ENCODE measurements at regions not wholly inside any gene's neighbourhood (a gene's known extent, or its start where the extent isn't known, plus 50 kb on each side); places are given as distances from the start of the nearest gene placed in this dataset.
"Not testable (repeated sequence)": the region's sequence is repeated elsewhere in the genome, so short reads cannot be mapped to it uniquely, and the experiment has no call there.

- no peak overlapping the region for H3K4me3 ChIP-seq (ENCODE audit: low read length)
- no peaks in the 10 kb centered on the region for H3K36me3 ChIP-seq (ENCODE audit: control insufficient read depth, insufficient read depth, low read length, severe bottlenecking)
- peaks cover 38% of the 10 kb centered on the region for H3K9me3 ChIP-seq (ENCODE audit: control insufficient read depth, low read length)
- no peak for DNase-seq (ENCODE audit: low read depth)
- no peaks in the 10 kb centered on the region for H3K27me3 ChIP-seq (replicated peaks; ENCODE audit: control insufficient read depth, insufficient read depth, low read length)
- H3K4me1 ChIP-seq (ENCODE audit: control insufficient read depth, insufficient read depth, low read length): peaks cover 8% of the 10 kb centered on the region
- no peak overlapping the region for H3K9ac ChIP-seq (ENCODE audit: low read length)
These were observed 199.9 kb upstream of the FN1 start for GRCh38 chr2:215635788-215636139.

- DNase-seq (ENCODE audit: low read depth): no peak
These were observed 199.4 kb upstream of the FN1 start for GRCh38 chr2:215635071-215635787.

GRCh38 chr2:215633360-215633759 is 197.5 kb upstream of the FN1 start:
- Histone ChIP-seq H3K9me3 (ENCODE audit: control insufficient read depth, low read length) (peaks cover 34% of the 10 kb centered on the region), H3K36me3 (ENCODE audit: control insufficient read depth, insufficient read depth, low read length, severe bottlenecking) (no peaks in the 10 kb centered on the region), H3K9ac (ENCODE audit: low read length) (no peak overlapping the region), H3K27me3 (replicated peaks; ENCODE audit: control insufficient read depth, insufficient read depth, low read length) (no peaks in the 10 kb centered on the region), H3K4me1 (ENCODE audit: control insufficient read depth, insufficient read depth, low read length) (peaks cover 8% of the 10 kb centered on the region), H3K4me3 (ENCODE audit: low read length) (no peak overlapping the region)
- DNase-seq (ENCODE audit: low read depth): no peak

More at GRCh38 chr2:215635071-215635787, 199.4 kb upstream of the FN1 start:
- Histone ChIP-seq H3K4me3 (ENCODE audit: low read length) (no peak overlapping the region), H3K36me3 (ENCODE audit: control insufficient read depth, insufficient read depth, low read length, severe bottlenecking) (no peaks in the 10 kb centered on the region), H3K9me3 (ENCODE audit: control insufficient read depth, low read length) (peaks cover 43% of the 10 kb centered on the region), H3K27me3 (replicated peaks; ENCODE audit: control insufficient read depth, insufficient read depth, low read length) (no peaks in the 10 kb centered on the region), H3K4me1 (ENCODE audit: control insufficient read depth, insufficient read depth, low read length) (peaks cover 8% of the 10 kb centered on the region), H3K9ac (ENCODE audit: low read length) (no peak overlapping the region)

- no peak overlapping the region for H3K4me3 ChIP-seq (ENCODE audit: low read length)
- no peaks in the 10 kb centered on the region for H3K36me3 ChIP-seq (ENCODE audit: control insufficient read depth, insufficient read depth, low read length, severe bottlenecking)
- H3K9me3 ChIP-seq (ENCODE audit: control insufficient read depth, low read length): peaks cover 31% of the 10 kb centered on the region
- no peak for DNase-seq (ENCODE audit: low read depth)
- no peak overlapping the region for H3K9ac ChIP-seq (ENCODE audit: low read length)
- no peaks in the 10 kb centered on the region for H3K27me3 ChIP-seq (replicated peaks; ENCODE audit: control insufficient read depth, insufficient read depth, low read length)
- H3K4me1 ChIP-seq (ENCODE audit: control insufficient read depth, insufficient read depth, low read length): peaks cover 10% of the 10 kb centered on the region
These were observed 195.8 kb upstream of the FN1 start for GRCh38 chr2:215631696-215632095.

- not testable (repeated sequence) for H3K9ac ChIP-seq (ENCODE audit: low read length); H3K27me3 ChIP-seq (replicated peaks; ENCODE audit: control insufficient read depth, insufficient read depth, low read length); H3K36me3 ChIP-seq (ENCODE audit: control insufficient read depth, insufficient read depth, low read length, severe bottlenecking); H3K4me1 ChIP-seq (ENCODE audit: control insufficient read depth, insufficient read depth, low read length); H3K4me3 ChIP-seq (ENCODE audit: low read length); DNase-seq (ENCODE audit: low read depth)
- H3K9me3 ChIP-seq (ENCODE audit: control insufficient read depth, low read length): peaks cover 31% of the 10 kb centered on the region
These were observed 194.9 kb upstream of the FN1 start for GRCh38 chr2:215630796-215631195.

- H3K27me3 ChIP-seq (replicated peaks; ENCODE audit: control insufficient read depth, insufficient read depth, low read length): no peaks in the 10 kb centered on the region
- peaks cover 21% of the 10 kb centered on the region for H3K9me3 ChIP-seq (ENCODE audit: control insufficient read depth, low read length)
- H3K4me1 ChIP-seq (ENCODE audit: control insufficient read depth, insufficient read depth, low read length): peaks cover 27% of the 10 kb centered on the region
- H3K4me3 ChIP-seq (ENCODE audit: low read length): no peak overlapping the region
- no peaks in the 10 kb centered on the region for H3K36me3 ChIP-seq (ENCODE audit: control insufficient read depth, insufficient read depth, low read length, severe bottlenecking)
- no peak for DNase-seq (ENCODE audit: low read depth)
- H3K9ac ChIP-seq (ENCODE audit: low read length): no peak overlapping the region
These were observed 191.9 kb upstream of the FN1 start for GRCh38 chr2:215627771-215628170.

GRCh38 chr2:215626812-215627281 is 191.0 kb upstream of the FN1 start:
- H3K4me1 ChIP-seq (ENCODE audit: control insufficient read depth, insufficient read depth, low read length): peaks cover 36% of the 10 kb centered on the region
- H3K9me3 ChIP-seq (ENCODE audit: control insufficient read depth, low read length): peaks cover 16% of the 10 kb centered on the region
- H3K4me3 ChIP-seq (ENCODE audit: low read length): no peak overlapping the region
- no peaks in the 10 kb centered on the region for H3K27me3 ChIP-seq (replicated peaks; ENCODE audit: control insufficient read depth, insufficient read depth, low read length)
- no peak overlapping the region for H3K9ac ChIP-seq (ENCODE audit: low read length)
- no peaks in the 10 kb centered on the region for H3K36me3 ChIP-seq (ENCODE audit: control insufficient read depth, insufficient read depth, low read length, severe bottlenecking)
- DNase-seq (ENCODE audit: low read depth): peak; percentile 52

- DNase-seq (ENCODE audit: low read depth): no peak
- Histone ChIP-seq H3K4me3 (ENCODE audit: low read length) (no peak overlapping the region), H3K4me1 (ENCODE audit: control insufficient read depth, insufficient read depth, low read length) (peaks cover 39% of the 10 kb centered on the region), H3K9me3 (ENCODE audit: control insufficient read depth, low read length) (peaks cover 8% of the 10 kb centered on the region), H3K36me3 (ENCODE audit: control insufficient read depth, insufficient read depth, low read length, severe bottlenecking) (no peaks in the 10 kb centered on the region), H3K27me3 (replicated peaks; ENCODE audit: control insufficient read depth, insufficient read depth, low read length) (no peaks in the 10 kb centered on the region), H3K9ac (ENCODE audit: low read length) (no peak overlapping the region)
These were observed 190.2 kb upstream of the FN1 start for GRCh38 chr2:215626063-215626462.

- peaks cover 39% of the 10 kb centered on the region for H3K4me1 ChIP-seq (ENCODE audit: control insufficient read depth, insufficient read depth, low read length)
- no peaks in the 10 kb centered on the region for H3K9me3 ChIP-seq (ENCODE audit: control insufficient read depth, low read length)
- no peaks in the 10 kb centered on the region for H3K36me3 ChIP-seq (ENCODE audit: control insufficient read depth, insufficient read depth, low read length, severe bottlenecking)
- DNase-seq (ENCODE audit: low read depth): no peak
- H3K9ac ChIP-seq (ENCODE audit: low read length): peak overlapping the region; percentile 72
- H3K4me3 ChIP-seq (ENCODE audit: low read length): no peak overlapping the region
- H3K27me3 ChIP-seq (replicated peaks; ENCODE audit: control insufficient read depth, insufficient read depth, low read length): no peaks in the 10 kb centered on the region
These were observed 189.3 kb upstream of the FN1 start for GRCh38 chr2:215625207-215625606.

GRCh38 chr2:215624423-215624829 is 188.6 kb upstream of the FN1 start:
- no peaks in the 10 kb centered on the region for H3K27me3 ChIP-seq (replicated peaks; ENCODE audit: control insufficient read depth, insufficient read depth, low read length)
- no peaks in the 10 kb centered on the region for H3K9me3 ChIP-seq (ENCODE audit: control insufficient read depth, low read length)
- H3K4me3 ChIP-seq (ENCODE audit: low read length): peak overlapping the region; percentile 22
- H3K36me3 ChIP-seq (ENCODE audit: control insufficient read depth, insufficient read depth, low read length, severe bottlenecking): no peaks in the 10 kb centered on the region
- H3K4me1 ChIP-seq (ENCODE audit: control insufficient read depth, insufficient read depth, low read length): peaks cover 39% of the 10 kb centered on the region
- H3K9ac ChIP-seq (ENCODE audit: low read length): peak overlapping the region; percentile 80
- peak; percentile 96 for DNase-seq (ENCODE audit: low read depth)

- H3K27me3 ChIP-seq (replicated peaks; ENCODE audit: control insufficient read depth, insufficient read depth, low read length): no peaks in the 10 kb centered on the region
- no peak overlapping the region for H3K9ac ChIP-seq (ENCODE audit: low read length)
- H3K9me3 ChIP-seq (ENCODE audit: control insufficient read depth, low read length): no peaks in the 10 kb centered on the region
- H3K4me3 ChIP-seq (ENCODE audit: low read length): no peak overlapping the region
- no peaks in the 10 kb centered on the region for H3K36me3 ChIP-seq (ENCODE audit: control insufficient read depth, insufficient read depth, low read length, severe bottlenecking)
- DNase-seq (ENCODE audit: low read depth): no peak
- peaks cover 39% of the 10 kb centered on the region for H3K4me1 ChIP-seq (ENCODE audit: control insufficient read depth, insufficient read depth, low read length)
These were observed 187.0 kb upstream of the FN1 start for GRCh38 chr2:215622837-215623236.

GRCh38 chr2:215621381-215621780 is 185.5 kb upstream of the FN1 start:
- H3K9me3 ChIP-seq (ENCODE audit: control insufficient read depth, low read length): no peaks in the 10 kb centered on the region
- H3K36me3 ChIP-seq (ENCODE audit: control insufficient read depth, insufficient read depth, low read length, severe bottlenecking): no peaks in the 10 kb centered on the region
- DNase-seq (ENCODE audit: low read depth): no peak
- peaks cover 36% of the 10 kb centered on the region for H3K4me1 ChIP-seq (ENCODE audit: control insufficient read depth, insufficient read depth, low read length)
- H3K4me3 ChIP-seq (ENCODE audit: low read length): no peak overlapping the region
- H3K9ac ChIP-seq (ENCODE audit: low read length): no peak overlapping the region
- no peaks in the 10 kb centered on the region for H3K27me3 ChIP-seq (replicated peaks; ENCODE audit: control insufficient read depth, insufficient read depth, low read length)
